AG04449 (cell line): ENCODE measurements at regions not wholly inside any gene's neighbourhood (a gene's known extent, or its start where the extent isn't known, plus 50 kb on each side); places are given as distances from the start of the nearest gene placed in this dataset.

Source experiments
- CTCF ChIA-PET: fragments of 350-600 bp; formaldehyde crosslinking; extraction: SDS; loops from one replicate; lab custom pipeline; 2021; ENCODE audit warnings: antibody characterized with exemption; lab: Yijun Ruan, JAX
- POLR2A ChIA-PET: fragments of 400-600, 350-600 bp; formaldehyde crosslinking; extraction: SDS; loops from one replicate; lab custom pipeline; 2020; ENCODE audit warnings: antibody characterized with exemption, inconsistent platforms; lab: Yijun Ruan, JAX
- DNase-seq: peaks from one replicate; pipeline ENCODE4 v3.0.0-alpha.2; 2010; ENCODE audit warnings: low read depth, low spot score
- H3K4me3 ChIP-seq: 2 replicates; pipeline ENCODE4 v1.5.1; 2011; ENCODE audit warnings: low read depth, mild to moderate bottlenecking, control low read depth, low read length
- CTCF ChIP-seq: IDR thresholded peaks from one replicate; pipeline ENCODE4 v1.5.1; 2011; ENCODE audit warnings: mild to moderate bottlenecking, moderate library complexity, low read length, control low read depth, inconsistent platforms; ENCODE audit not compliant: insufficient read depth; ENCODE audit errors: missing control alignments

GRCh38 chr2:66957677-66958076, 439.5 kb upstream of the ETAA1 start:
- no peak for TF ChIP-seq CTCF
- DNase-seq, result no peak
- H3K4me3 ChIP-seq, result no peak overlapping the region
- ChIA-PET POLR2A (no interaction called here), CTCF (interaction anchor here (1.1 kb wide), 1 partner anchor 10 kb away, joined by 3 read pairs; no protein-coding TSS in a partner anchor)

DNA sequence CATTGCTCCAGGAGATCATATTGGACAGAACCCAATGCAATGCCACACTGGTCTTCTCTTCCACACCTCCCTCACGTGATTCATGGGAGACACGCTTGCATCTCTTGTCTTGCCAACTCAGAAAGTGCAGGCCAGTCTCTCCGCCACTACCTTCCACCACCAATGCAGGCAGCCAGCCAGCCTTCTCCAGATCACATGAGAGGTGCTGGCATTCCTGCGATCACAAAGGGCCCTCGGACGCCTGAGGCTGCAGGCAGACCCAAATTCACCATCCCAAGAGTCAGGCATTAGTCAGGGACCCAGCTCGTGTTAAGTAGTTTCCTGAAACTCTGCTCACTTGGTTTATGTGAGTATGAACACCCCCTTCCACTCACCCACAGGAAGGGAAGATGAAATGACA, 437.0 kb upstream of the ETAA1 start:
- TF ChIP-seq CTCF, result no peak
- no peak overlapping the region for H3K4me3 ChIP-seq
- ChIA-PET CTCF (no interaction called here), POLR2A (no interaction called here)
- DNase-seq, result no peak

DNA sequence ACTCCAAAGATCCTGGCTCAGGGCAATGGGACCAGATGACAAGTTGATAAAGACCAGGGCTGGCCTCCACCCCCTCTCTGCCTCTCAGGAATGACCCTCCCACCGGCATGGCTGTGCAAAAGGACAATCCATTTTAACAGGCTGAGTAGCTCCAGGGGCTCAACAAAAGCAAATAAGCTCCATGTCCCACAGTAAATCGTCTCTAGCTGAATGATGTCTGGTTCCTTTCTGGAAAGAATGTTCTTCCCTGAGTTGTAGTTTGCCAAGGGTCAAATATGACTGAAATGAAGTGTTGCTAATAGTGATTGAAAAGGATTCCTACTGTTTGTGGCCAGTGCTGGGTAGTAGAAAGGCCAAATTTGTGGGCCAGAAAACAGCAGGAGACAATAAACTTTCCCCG, 434.4 kb upstream of the ETAA1 start:
- CTCF ChIA-PET, result interaction anchor here (1.1 kb wide), 1 partner anchor 19 kb away, joined by 4 read pairs; no protein-coding TSS in a partner anchor
- DNase-seq, result no peak
- no peak overlapping the region for H3K4me3 ChIP-seq
- POLR2A ChIA-PET, result no interaction called here
- no peak for TF ChIP-seq CTCF

DNA sequence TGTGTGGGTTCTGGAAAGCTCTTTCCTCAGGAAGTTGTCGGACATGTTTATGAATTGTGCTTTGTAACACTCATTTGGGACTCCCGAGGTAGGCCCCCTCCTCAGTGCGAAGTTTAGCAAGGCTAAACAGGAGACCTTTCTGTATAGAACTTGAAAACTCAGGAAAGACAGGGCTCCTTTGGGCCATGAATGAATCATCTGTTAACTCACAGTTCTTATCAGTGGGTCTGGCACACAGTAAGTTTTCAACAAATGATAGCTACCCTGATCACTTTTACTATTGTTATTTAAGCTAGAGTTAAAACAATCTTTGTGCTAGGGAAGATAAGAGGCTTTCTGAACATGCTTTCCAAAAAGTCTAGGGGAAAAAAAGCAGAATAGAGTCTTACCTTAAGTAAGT, 430.5 kb upstream of the ETAA1 start:
- no peak overlapping the region for H3K4me3 ChIP-seq
- POLR2A ChIA-PET, result no interaction called here
- no peak for TF ChIP-seq CTCF
- CTCF ChIA-PET, result interaction anchor here (1.0 kb wide), 1 partner anchor 11 kb away, joined by 3 read pairs; no protein-coding TSS in a partner anchor
- DNase-seq, result no peak

DNA sequence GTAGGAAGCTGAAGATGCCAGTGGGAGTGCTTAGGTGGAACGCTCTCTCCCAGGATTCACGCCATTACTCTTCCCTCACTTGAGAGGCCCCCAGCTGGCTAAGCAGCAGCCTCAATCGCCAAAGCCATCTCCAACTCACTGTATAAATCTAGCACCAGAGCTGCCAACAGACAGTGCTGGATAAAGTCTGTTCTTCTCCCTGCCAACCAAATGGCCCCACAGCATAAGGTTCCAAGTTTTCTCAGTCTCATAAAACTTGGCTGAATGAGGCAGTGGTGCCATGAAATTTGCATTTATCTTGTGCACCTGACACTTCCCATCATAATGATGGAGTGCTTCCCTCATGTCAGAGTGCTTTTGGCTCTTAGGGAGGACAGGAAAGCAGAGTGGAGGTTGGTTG, 428.2 kb upstream of the ETAA1 start:
- H3K4me3 ChIP-seq, result no peak overlapping the region
- CTCF ChIA-PET, result no interaction called here
- TF ChIP-seq CTCF, result no peak
- DNase-seq, result no peak
- POLR2A ChIA-PET, result no interaction called here

GRCh38 chr2:66981074-66981473, 416.1 kb upstream of the ETAA1 start:
- no peak for DNase-seq
- ChIA-PET CTCF (interaction anchor here (0.8 to 1.2 kb wide), 2 partner anchors 9 to 18 kb away, joined by 3 to 4 read pairs; no protein-coding TSS in a partner anchor), POLR2A (no interaction called here)
- H3K4me3 ChIP-seq, result no peak overlapping the region
- TF ChIP-seq CTCF, result no peak
